OCI-LY1 (cell line): ENCODE measurements at regions not wholly inside any gene's neighbourhood (a gene's known extent, or its start where the extent isn't known, plus 50 kb on each side); places are given as distances from the start of the nearest gene placed in this dataset.

Experiments
- H2AFZ ChIP-seq: fragments of 200-600 bp; sonication (generic), shearing (Covaris generic); 2 replicates; pipeline ENCODE4 v1.6.0; 2014; ENCODE audit warnings: antibody characterized with exemption, mild to moderate bottlenecking, low read length
- H3F3A ChIP-seq: fragments of 200-600 bp; sonication (generic), shearing (Covaris generic); 2 replicates; pipeline ENCODE4 v1.6.0; 2014; ENCODE audit warnings: mild to moderate bottlenecking, antibody characterized with exemption, low read length, moderate library complexity; ENCODE audit not compliant: insufficient read depth
- H3K27ac ChIP-seq: fragments of 200-600 bp; sonication (generic); 2 replicates; pipeline ENCODE4 v1.5.1; 2014; ENCODE audit warnings: low read length, mixed run types, mild to moderate bottlenecking, low read depth; ENCODE audit not compliant: poor library complexity, severe bottlenecking
- H3K27me3 ChIP-seq: fragments of 200-600 bp; sonication (generic); 2 replicates; pipeline ENCODE4 v1.6.0; 2014; ENCODE audit warnings: antibody characterized with exemption, mild to moderate bottlenecking, low read length, moderate library complexity; ENCODE audit not compliant: insufficient read depth
- H3K36me3 ChIP-seq: fragments of 200-600 bp; sonication (generic); 2 replicates; pipeline ENCODE4 v1.6.1; 2014; ENCODE audit warnings: mild to moderate bottlenecking, antibody characterized with exemption, low read length, moderate library complexity, mixed read lengths; ENCODE audit not compliant: insufficient read depth
- H3K4me1 ChIP-seq: fragments of 200-600 bp; sonication (generic); 2 replicates; pipeline ENCODE4 v1.5.1; 2014; ENCODE audit warnings: mild to moderate bottlenecking, low read length, moderate library complexity; ENCODE audit not compliant: insufficient read depth, severe bottlenecking
- H3K4me2 ChIP-seq: fragments of 200-600 bp; sonication (generic), shearing (Covaris generic); 2 replicates; pipeline ENCODE4 v1.6.1; 2014; ENCODE audit warnings: low read length
- H3K4me3 ChIP-seq: fragments of 200-600 bp; sonication (generic); 2 replicates; pipeline ENCODE4 v1.5.1; 2014; ENCODE audit warnings: low read length, low read depth, mild to moderate bottlenecking, mixed read lengths; ENCODE audit not compliant: poor library complexity, severe bottlenecking
- H3K79me2 ChIP-seq: fragments of 200-600 bp; shearing (Covaris generic); 2 replicates; pipeline ENCODE4 v1.6.1; 2016; ENCODE audit warnings: mixed run types, low read length, mixed read lengths; ENCODE audit not compliant: insufficient read depth
- H3K9ac ChIP-seq: fragments of 200-600 bp; sonication (generic), shearing (Covaris generic); 2 replicates; pipeline ENCODE4 v1.6.1; 2014; ENCODE audit warnings: mild to moderate bottlenecking, low read length, mixed read lengths
- H3K9me2 ChIP-seq: fragments of 200-600 bp; sonication (generic), shearing (Covaris generic); 2 replicates; pipeline ENCODE4 v1.6.1; 2014; ENCODE audit warnings: low read depth, mild to moderate bottlenecking, low read length, mixed read lengths
- H3K9me3 ChIP-seq: fragments of 200-600 bp; shearing (Covaris generic); 2 replicates; pipeline ENCODE4 v1.6.1; 2014; ENCODE audit warnings: low read length, mixed read lengths
- H4K20me1 ChIP-seq: fragments of 200-600 bp; sonication (generic), shearing (Covaris generic); 2 replicates; pipeline ENCODE4 v1.6.0; 2016; ENCODE audit warnings: mild to moderate bottlenecking, low read length; ENCODE audit not compliant: insufficient read depth
- CTCF ChIP-seq: fragments of 200-600 bp; sonication (generic), shearing (Covaris generic); IDR thresholded peaks from 2 replicates; pipeline ENCODE4 v1.5.1; 2017; ENCODE audit warnings: mild to moderate bottlenecking, antibody characterized with exemption, low read length, moderate library complexity, mixed read lengths
- EZH2 ChIP-seq: fragments of 200-600 bp; sonication (generic), shearing (Covaris generic); IDR thresholded peaks from 2 replicates; pipeline ENCODE4 v1.8.0; 2017; ENCODE audit warnings: borderline replicate concordance, mixed run types, mild to moderate bottlenecking, antibody characterized with exemption, low read length, moderate library complexity, mixed read lengths

- no peaks in the 10 kb centered on the region for H3K27me3 ChIP-seq
- no peaks in the 10 kb centered on the region for H3K4me1 ChIP-seq
- no peaks in the 10 kb centered on the region for H3K9me3 ChIP-seq
- H3K4me2 ChIP-seq = no peak overlapping the region
- peak; percentile 29; the same call in 1 of the 2 replicates for TF ChIP-seq CTCF
- no peak for TF ChIP-seq EZH2
- no peak overlapping the region for H3K4me3 ChIP-seq
- H3K36me3 ChIP-seq = no peaks in the 10 kb centered on the region
- H3K27ac ChIP-seq = no peak overlapping the region
- no peaks in the 10 kb centered on the region for H3F3A ChIP-seq
- no peaks in the 10 kb centered on the region for H3K79me2 ChIP-seq
- no peak overlapping the region for H2AFZ ChIP-seq
- H3K9ac ChIP-seq = no peak overlapping the region
- H3K9me2 ChIP-seq = no peaks in the 10 kb centered on the region
- H4K20me1 ChIP-seq = no peaks in the 10 kb centered on the region
Measured at GRCh38 chr13:26112843-26113242, 61.0 kb upstream of the SHISA2 start.

- no peaks in the 10 kb centered on the region for H3K27me3 ChIP-seq
- no peak overlapping the region for H3K4me2 ChIP-seq
- no peak overlapping the region for H2AFZ ChIP-seq
- H3K79me2 ChIP-seq = no peaks in the 10 kb centered on the region
- H3F3A ChIP-seq = no peaks in the 10 kb centered on the region
- H4K20me1 ChIP-seq = no peaks in the 10 kb centered on the region
- H3K4me3 ChIP-seq = no peak overlapping the region
- no peak for TF ChIP-seq CTCF
- TF ChIP-seq EZH2 = no peak
- H3K9ac ChIP-seq = no peak overlapping the region
- no peak overlapping the region for H3K27ac ChIP-seq
- H3K9me3 ChIP-seq = no peaks in the 10 kb centered on the region
- no peaks in the 10 kb centered on the region for H3K9me2 ChIP-seq
- no peaks in the 10 kb centered on the region for H3K36me3 ChIP-seq
- H3K4me1 ChIP-seq = no peaks in the 10 kb centered on the region
Measured at GRCh38 chr13:26111797-26112196, 60.0 kb upstream of the SHISA2 start.
